ENCODE measurements at regions not wholly inside any gene's neighbourhood (a gene's known extent, or its start where the extent isn't known, plus 50 kb on each side); places are given as distances from the start of the nearest gene placed in this dataset.

DNA sequence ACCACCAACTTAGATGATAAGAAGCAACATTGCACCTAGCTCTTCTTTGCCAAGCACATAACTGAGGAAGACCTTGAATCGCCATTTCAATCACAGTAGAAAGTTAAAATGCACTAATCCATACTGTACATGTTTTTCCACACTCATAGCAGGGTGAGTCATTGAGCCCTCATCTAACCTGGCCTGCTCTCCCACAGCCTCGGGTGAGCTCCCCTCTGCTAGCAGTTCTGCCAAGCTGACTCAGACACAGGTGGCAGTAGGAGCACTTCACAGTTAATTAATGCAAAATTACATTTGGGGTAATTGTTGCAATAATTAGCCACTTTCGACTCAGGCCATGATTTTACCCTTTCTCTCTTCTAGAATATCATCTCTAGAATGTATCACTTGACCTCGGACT is 1632.8 kb upstream of the CELF4 start:
- WGBS, 2 donors, result 58 to 71% methylated on average over 4 of the region's 4 CpGs
- Histone ChIP-seq H3K4me1 (no peaks in the 10 kb centered on the region), H3K4me3 (no peak overlapping the region), H3K9me3 (no peaks in the 10 kb centered on the region), H3K36me3 (ENCODE audit: low read depth, missing control alignments) (no peaks in the 10 kb centered on the region), H3K27ac (no peak overlapping the region), H3K27me3 (no peaks in the 10 kb centered on the region)
- no peak for TF ChIP-seq POLR2A (IDR thresholded peaks at IDR 0.05)
- DNase-seq, result no peak
- intact Hi-C loops (cut with DNase I; ENCODE audit: low total_unique reads), result no loop called here

DNA sequence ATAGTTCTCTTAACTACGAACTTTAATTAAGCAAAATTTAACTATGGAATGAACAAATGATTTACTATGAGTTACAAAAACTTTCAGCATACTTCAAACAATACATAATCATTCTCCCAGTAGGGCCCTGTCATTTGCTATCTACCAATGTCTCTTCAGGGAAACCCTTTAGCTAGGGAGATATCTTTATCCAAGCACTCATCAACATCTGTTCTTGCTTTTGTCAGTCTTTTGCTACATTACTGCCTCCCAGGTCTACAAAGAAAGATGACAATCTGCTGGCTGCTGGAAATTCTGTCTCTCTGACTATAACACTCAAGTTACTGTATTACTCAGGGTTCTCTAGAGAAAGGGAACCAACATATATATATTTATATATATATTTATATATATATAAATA is 1626.3 kb upstream of the CELF4 start:
- no peaks in the 10 kb centered on the region for H3K27me3 ChIP-seq
- no peaks in the 10 kb centered on the region for H3K9me3 ChIP-seq
- WGBS, 2 donors, result 87 to 94% methylated on average over 1 of the region's 1 CpG
- H3K36me3 ChIP-seq (ENCODE audit: low read depth, missing control alignments), result no peaks in the 10 kb centered on the region
- no peak overlapping the region for H3K4me3 ChIP-seq
- DNase-seq, result no peak
- intact Hi-C loops (cut with DNase I; ENCODE audit: low total_unique reads), result no loop called here
- H3K27ac ChIP-seq, result no peak overlapping the region
- no peaks in the 10 kb centered on the region for H3K4me1 ChIP-seq
- no peak for TF ChIP-seq POLR2A (IDR thresholded peaks at IDR 0.05)
- TF ChIP-seq, protein P1, sequence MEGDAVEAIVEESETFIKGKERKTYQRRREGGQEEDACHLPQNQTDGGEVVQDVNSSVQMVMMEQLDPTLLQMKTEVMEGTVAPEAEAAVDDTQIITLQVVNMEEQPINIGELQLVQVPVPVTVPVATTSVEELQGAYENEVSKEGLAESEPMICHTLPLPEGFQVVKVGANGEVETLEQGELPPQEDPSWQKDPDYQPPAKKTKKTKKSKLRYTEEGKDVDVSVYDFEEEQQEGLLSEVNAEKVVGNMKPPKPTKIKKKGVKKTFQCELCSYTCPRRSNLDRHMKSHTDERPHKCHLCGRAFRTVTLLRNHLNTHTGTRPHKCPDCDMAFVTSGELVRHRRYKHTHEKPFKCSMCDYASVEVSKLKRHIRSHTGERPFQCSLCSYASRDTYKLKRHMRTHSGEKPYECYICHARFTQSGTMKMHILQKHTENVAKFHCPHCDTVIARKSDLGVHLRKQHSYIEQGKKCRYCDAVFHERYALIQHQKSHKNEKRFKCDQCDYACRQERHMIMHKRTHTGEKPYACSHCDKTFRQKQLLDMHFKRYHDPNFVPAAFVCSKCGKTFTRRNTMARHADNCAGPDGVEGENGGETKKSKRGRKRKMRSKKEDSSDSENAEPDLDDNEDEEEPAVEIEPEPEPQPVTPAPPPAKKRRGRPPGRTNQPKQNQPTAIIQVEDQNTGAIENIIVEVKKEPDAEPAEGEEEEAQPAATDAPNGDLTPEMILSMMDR (IDR thresholded peaks at IDR 0.05), result no peak

DNA sequence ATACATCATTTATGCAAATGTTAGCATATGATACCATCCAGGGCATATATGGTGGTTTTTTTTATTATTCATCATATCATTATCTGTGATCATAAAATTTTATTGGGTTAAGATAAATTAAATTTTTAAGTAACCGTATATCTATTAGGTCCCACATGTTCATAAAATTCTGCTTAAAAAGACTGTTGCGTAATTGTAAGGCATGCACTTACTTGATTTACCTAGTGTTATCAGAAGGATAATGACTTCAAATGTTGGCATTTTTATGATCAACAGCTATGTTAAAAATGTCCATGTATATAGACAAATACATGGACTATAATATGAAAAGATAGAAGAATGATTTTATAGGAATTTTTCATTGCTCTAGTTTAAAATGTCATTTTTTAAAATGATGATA is 1625.5 kb upstream of the CELF4 start:
- Histone ChIP-seq H3K36me3 (ENCODE audit: low read depth, missing control alignments) (no peaks in the 10 kb centered on the region), H3K9me3 (no peaks in the 10 kb centered on the region), H3K27me3 (no peaks in the 10 kb centered on the region), H3K4me3 (no peak overlapping the region), H3K4me1 (no peaks in the 10 kb centered on the region), H3K27ac (no peak overlapping the region)
- TF ChIP-seq, protein P1 (IDR thresholded peaks at IDR 0.05), result no peak
- TF ChIP-seq POLR2A (IDR thresholded peaks at IDR 0.05), result no peak
- intact Hi-C loops (cut with DNase I; ENCODE audit: low total_unique reads), result no loop called here
- whole genome bisulfite sequencing, 2 donors, result 96 to 97% methylated on average over 2 of the region's 2 CpGs
- no peak for DNase-seq

DNA sequence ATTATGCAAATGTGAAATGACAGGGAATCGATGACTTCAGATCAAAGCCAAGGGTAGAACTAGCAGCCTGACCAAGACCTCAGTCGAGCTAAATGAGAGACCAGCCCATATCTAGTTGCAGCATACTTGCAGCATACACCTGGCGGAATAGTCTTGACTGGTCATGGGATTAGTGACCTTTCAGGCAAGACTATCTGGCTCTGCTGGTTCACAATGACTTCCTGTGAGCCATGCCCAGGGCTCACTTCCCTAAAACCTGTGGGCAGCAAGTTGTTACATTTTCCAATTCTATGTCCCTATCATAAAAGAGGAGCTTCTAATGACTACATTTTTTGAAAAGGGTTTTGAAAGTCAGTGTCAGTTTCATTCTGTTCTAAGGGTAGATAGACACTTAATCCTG is 1624.9 kb upstream of the CELF4 start:
- Histone ChIP-seq H3K4me1 (no peaks in the 10 kb centered on the region), H3K27ac (no peak overlapping the region), H3K27me3 (no peaks in the 10 kb centered on the region), H3K9me3 (no peaks in the 10 kb centered on the region), H3K4me3 (no peak overlapping the region), H3K36me3 (ENCODE audit: low read depth, missing control alignments) (no peaks in the 10 kb centered on the region)
- TF ChIP-seq POLR2A (IDR thresholded peaks at IDR 0.05), result no peak
- TF ChIP-seq, protein P1 (IDR thresholded peaks at IDR 0.05), result no peak
- WGBS, 2 donors, result 86 to 90% methylated on average over 3 of the region's 3 CpGs
- DNase-seq, result no peak
- intact Hi-C loops (cut with DNase I; ENCODE audit: low total_unique reads), result no loop called here

DNA sequence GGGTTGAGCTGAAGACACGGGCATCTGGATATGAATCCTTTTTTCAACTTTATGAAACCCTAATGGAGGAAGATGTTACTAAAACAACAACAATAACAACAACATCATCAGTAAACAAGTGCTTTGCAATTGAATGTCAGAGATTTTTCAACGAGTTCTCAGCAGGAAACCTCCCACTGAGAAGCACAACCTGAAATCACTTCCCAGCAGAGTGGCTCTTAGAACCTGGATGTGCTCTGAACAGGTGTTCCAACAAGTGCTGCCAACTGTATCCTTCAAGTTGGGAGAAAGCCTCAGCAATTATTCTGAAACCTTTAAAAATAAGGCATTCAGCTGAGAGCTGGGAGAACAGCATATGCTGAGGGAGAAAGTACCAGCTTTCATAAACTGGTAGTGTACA is 1622.7 kb upstream of the CELF4 start:
- WGBS, 2 donors, result 61% methylated on average over 2 of the region's 2 CpGs
- H3K36me3 ChIP-seq (ENCODE audit: low read depth, missing control alignments), result no peaks in the 10 kb centered on the region

More for the DNA sequence above, 1622.7 kb upstream of the CELF4 start:
- Histone ChIP-seq H3K4me1 (no peaks in the 10 kb centered on the region), H3K27ac (no peak overlapping the region), H3K4me3 (no peak overlapping the region), H3K9me3 (no peaks in the 10 kb centered on the region), H3K27me3 (no peaks in the 10 kb centered on the region)
- DNase-seq, result no peak
- TF ChIP-seq, protein P1 (IDR thresholded peaks at IDR 0.05), result no peak
- TF ChIP-seq POLR2A (IDR thresholded peaks at IDR 0.05), result no peak
- intact Hi-C loops (cut with DNase I; ENCODE audit: low total_unique reads), result no loop called here

All from testis (tissue), 2 donors.